CD4-positive, alpha-beta T cell treated with Interleukin-12 subunit alpha and Interleukin-12 subunit beta, for 1 hour (primary cell): ENCODE measurements at regions not wholly inside any gene's neighbourhood (a gene's known extent, or its start where the extent isn't known, plus 50 kb on each side); places are given as distances from the start of the nearest gene placed in this dataset.
"Not testable (repeated sequence)": the region's sequence is repeated elsewhere in the genome, so short reads cannot be mapped to it uniquely, and the experiment has no call there.

Experiments used
- DNase-seq: peaks from one replicate; pipeline ENCODE4 v3.0.0-alpha.2; 2020

DNA sequence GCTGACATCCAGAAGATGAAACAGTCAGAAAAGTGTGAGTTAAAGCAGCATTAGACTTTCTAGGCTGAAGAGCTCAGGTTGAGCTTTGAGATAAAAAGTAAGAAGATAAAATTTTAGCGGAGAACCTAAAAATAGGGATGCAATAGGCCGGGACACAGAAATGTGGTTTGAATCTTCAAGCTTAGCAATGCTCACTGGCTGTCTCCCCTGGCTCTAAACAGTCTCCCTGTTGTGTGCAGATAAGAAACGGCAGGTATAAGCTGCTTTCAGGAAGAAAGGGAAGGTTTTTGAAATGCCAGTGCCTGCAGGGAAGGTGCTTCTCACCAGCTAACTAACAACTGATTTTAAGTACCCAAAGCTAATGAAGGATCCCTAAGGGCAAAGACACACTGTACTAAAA is 718.7 kb upstream of the SGO1 start:
- DNase-seq: no peak

DNA sequence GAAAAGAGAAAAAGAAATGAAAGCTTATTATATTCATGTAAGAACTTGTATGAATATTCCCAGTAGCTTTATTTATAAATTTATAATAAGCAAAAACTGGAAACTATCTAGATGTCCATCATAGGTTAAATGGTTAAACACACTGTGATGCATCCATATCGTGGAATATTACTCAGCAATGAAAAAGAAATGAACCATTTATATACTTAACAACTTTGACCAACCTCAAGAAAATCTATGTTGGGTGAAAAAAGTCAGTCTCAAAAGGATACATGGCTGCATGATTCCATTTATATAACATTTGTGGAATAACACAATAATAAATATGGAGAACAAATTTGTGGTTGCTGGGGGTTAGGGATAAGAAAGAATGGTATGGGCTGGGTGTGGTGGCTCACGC is 713.0 kb upstream of the SGO1 start:
- DNase-seq: no peak

DNA sequence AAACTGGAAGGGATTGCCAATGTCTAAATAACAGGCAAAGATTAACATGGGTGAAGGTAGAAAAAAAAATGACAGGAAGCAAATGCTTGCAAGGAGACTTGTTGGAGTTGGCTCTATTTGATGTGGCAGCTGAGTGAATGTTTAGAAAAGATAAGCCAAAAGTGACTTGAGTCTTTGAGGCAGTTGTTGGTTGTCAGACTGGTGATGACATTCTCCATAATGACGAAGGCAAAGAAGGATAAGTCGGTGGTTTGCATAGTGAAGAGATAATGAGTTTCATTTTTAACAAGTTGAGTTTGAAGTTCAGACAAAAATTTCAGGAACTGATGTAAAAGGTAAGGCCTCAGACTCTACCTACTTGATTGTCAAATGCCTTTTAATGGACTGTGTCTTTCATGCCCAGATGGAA is 704.1 kb upstream of the SGO1 start:
- no peak for DNase-seq

GRCh38 chr3:20878691-20879090 is 692.7 kb upstream of the SGO1 start:
- DNase-seq: no peak

GRCh38 chr3:20873235-20873634 is 687.2 kb upstream of the SGO1 start:
- DNase-seq: no peak

- DNase-seq: no peak
Measured at GRCh38 chr3:20870106-20870899, 684.3 kb upstream of the SGO1 start.

GRCh38 chr3:20865803-20866202 is 679.8 kb upstream of the SGO1 start:
- no peak for DNase-seq

DNA sequence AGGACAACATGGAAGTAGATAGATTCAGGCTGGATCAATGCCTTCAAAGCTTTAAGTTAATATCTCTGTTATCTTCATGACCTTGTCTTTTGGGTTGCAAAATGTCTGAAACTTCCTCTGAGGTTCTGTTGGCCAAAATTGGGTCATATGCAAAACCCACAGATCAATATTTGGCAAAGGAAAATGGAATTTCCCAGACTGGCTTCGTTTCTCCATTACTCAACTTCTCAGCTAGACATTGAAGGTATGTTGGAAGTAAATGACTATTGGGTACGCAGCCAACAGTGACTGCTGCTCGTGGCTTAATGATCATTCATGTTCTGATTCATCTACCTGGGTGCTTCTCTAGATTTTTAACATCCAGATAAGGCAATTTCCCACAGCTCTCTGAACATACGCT is 675.4 kb upstream of the SGO1 start:
- DNase-seq: no peak

- DNase-seq: no peak
Measured at GRCh38 chr3:20857636-20858035, 671.6 kb upstream of the SGO1 start.

GRCh38 chr3:20853890-20854289 is 667.9 kb upstream of the SGO1 start:
- no peak for DNase-seq

- DNase-seq: no peak
Measured at GRCh38 chr3:20852712-20853111, 666.7 kb upstream of the SGO1 start.

- DNase-seq: no peak
Measured at GRCh38 chr3:20849975-20850374, 664.0 kb upstream of the SGO1 start.

GRCh38 chr3:20846832-20847231 is 660.8 kb upstream of the SGO1 start:
- no peak for DNase-seq

DNA sequence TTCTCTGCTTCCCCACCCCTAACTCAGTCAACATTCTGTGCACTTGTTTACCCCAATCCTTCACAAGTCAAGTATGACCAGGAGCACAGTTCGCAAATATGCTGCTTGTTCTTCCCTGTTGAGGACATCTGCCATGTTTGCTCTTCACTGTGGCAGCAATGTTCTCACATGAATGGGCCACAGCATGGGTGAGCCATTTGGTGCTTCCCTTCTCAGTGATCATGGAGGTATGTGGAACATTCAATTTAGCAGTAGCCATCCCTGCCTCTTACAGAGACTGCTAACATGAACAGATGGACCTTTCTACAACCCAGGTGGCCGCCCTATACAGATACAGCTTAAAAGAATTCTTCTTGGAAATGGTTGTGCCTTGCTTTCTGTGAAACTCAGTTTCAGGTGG is 660.1 kb upstream of the SGO1 start:
- no peak for DNase-seq

DNA sequence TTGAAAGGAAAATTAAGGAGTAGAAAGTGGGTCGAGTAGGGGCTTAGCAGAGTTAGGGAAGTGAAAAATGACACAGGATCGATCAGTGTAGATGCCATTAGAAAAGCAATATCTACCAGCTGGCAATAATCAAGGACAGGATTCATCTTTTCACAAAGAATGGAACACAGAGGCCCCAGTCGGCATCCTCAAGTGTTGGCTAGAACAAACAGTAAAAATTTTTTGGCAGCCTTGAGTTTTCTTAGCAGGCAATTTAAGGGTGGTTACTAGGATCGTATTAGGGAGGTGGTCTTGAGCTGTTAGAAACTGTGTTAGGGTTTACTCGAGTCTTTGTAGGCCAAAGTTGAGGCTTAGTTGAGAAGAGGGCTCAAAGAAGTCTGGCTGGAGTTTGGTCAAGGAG is 658.8 kb upstream of the SGO1 start:
- DNase-seq: no peak

- no peak for DNase-seq
Measured at GRCh38 chr3:20842594-20843436, 656.8 kb upstream of the SGO1 start.

DNA sequence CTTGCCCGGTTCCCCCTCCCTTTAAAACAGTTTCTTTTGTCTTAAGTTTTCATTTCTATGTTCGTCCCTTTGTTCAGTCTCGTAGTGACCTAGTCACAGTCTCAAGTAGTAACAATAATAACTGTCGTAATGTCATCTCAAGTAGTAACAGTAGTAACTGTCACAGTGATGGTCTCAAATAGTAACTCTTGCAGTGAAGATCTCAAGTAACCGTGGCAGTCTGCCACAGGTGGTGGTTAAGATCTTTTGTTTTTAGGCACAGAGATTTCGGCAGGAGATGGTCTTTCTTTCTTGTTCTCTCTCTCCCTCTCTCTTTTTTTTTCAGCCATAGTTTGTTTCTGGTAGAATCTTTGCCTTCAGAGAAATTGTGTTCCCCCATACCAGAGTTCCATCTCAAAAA is 656.0 kb upstream of the SGO1 start:
- no peak for DNase-seq

GRCh38 chr3:20837676-20838302 is 651.8 kb upstream of the SGO1 start:
- no peak for DNase-seq

DNA sequence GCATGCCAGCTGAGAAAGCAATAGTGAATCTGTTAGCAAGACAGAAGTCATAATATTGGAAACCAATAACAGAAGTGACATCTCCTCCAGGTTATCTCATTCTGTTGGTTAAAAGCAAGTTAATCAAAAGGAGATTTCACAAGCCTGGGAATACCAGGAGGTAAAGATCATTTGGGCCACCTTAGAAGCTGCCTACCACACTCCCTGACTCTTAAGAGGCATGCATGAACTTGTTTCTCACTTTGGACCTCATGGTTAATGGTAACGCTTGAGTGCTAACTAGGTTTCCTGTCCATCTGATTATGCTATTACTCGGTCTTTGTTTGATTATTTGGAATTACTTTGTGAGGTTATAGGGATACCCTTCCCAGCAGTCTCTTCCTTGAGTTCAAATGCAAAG is 650.8 kb upstream of the SGO1 start:
- DNase-seq: no peak

GRCh38 chr3:20832963-20833362 is 647.0 kb upstream of the SGO1 start:
- no peak for DNase-seq

- DNase-seq: no peak
Measured at GRCh38 chr3:20822251-20822650, 636.2 kb upstream of the SGO1 start.

DNA sequence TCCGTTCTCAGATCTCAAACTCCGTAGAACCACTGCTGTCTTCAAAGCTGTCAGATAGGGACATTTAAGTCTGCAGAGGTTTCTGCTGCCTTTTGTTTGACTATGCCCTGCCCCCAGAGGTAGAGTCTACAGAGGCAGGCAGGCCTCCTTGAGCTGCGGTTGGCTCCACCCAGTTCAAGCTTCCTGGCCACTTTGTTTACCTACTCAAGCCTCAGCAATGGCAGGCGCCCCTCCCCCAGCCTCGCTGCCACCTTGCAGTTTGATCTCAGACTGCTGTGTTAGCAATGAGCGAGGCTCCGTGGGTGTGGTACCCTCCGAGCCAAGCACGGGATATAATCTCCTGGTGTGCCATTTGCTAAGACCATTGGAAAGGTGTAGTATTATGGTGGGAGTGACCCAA is 634.9 kb upstream of the SGO1 start:
- not testable (repeated sequence) for DNase-seq

DNA sequence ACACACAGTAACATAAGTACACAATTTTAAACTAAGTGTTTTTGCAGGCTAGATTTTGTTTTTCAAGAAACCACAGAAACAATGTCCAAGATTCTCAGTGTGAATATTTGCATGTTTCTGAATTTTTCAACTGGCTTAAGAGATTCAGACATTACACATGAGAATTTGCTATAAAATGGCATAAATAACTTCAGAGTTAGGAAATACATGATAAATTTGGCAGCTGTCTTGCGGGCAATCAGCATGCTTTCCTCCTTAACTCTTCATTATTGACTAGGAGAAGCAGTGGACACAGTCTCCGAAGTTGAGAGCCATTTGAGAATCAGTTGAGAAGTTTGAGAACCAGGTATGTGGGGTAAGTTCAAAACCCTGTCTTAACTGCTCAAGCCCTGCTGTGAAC is 625.6 kb upstream of the SGO1 start:
- no peak for DNase-seq

DNA sequence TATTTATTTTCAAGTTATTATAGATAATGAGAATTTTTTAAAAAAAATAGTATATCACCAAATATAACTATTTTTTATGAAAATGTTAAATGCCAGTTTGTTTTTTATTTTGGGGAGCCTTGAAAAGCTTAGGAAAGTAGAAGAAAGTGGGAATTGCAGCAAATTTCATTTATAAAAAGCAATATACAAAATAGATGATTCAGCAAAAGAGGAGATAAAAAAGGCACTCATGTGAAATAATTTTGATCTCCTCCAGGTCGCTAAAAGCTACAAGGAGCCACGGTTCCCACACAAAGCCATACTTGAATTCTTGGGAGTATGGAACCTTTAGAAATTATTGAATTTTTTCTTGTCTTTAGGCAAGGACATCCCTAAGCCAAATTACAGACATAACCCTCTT is 625.0 kb upstream of the SGO1 start:
- DNase-seq: no peak
